ENCODE measurements at regions not wholly inside any gene's neighbourhood (a gene's known extent, or its start where the extent isn't known, plus 50 kb on each side); places are given as distances from the start of the nearest gene placed in this dataset.

DNA sequence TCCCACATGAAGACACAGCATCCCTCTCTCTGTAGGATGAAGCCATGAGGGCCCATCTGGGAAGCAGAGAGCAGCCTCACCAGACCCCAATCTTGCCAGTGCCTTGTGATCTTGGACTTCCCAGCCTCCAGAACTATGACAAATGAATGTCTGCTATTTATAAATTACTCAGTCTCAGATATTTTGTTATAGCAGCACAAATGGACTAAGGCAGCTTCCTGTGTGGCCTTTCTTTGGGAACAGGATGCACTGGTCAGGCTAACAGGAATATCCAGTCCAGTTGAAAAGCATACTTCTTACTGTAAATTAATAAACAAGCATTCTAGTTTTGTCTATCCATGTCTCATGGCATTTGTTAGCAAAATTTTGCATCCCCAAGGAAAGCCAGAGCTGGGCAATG, 134.1 kb upstream of the ETV3 start:
- TF ChIP-seq, protein P1, sequence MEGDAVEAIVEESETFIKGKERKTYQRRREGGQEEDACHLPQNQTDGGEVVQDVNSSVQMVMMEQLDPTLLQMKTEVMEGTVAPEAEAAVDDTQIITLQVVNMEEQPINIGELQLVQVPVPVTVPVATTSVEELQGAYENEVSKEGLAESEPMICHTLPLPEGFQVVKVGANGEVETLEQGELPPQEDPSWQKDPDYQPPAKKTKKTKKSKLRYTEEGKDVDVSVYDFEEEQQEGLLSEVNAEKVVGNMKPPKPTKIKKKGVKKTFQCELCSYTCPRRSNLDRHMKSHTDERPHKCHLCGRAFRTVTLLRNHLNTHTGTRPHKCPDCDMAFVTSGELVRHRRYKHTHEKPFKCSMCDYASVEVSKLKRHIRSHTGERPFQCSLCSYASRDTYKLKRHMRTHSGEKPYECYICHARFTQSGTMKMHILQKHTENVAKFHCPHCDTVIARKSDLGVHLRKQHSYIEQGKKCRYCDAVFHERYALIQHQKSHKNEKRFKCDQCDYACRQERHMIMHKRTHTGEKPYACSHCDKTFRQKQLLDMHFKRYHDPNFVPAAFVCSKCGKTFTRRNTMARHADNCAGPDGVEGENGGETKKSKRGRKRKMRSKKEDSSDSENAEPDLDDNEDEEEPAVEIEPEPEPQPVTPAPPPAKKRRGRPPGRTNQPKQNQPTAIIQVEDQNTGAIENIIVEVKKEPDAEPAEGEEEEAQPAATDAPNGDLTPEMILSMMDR (IDR thresholded peaks at IDR 0.05): no peak
- DNase-seq (no peak), ATAC-seq (no peak)
- Histone ChIP-seq H3K4me1 (no peaks in the 10 kb centered on the region), H3K4me3 (no peak overlapping the region), H3K9me3 (peaks cover 0 to 4% (median 0%) of the 10 kb centered on the region in 11 donors), H3K27me3 (peaks cover 0 to 40% (median 28%) of the 10 kb centered on the region in 7 donors), H3K27ac (no peak overlapping the region), H3K36me3 (no peaks in the 10 kb centered on the region)
- intact Hi-C loops (cut with DNase I): no loop called here

DNA sequence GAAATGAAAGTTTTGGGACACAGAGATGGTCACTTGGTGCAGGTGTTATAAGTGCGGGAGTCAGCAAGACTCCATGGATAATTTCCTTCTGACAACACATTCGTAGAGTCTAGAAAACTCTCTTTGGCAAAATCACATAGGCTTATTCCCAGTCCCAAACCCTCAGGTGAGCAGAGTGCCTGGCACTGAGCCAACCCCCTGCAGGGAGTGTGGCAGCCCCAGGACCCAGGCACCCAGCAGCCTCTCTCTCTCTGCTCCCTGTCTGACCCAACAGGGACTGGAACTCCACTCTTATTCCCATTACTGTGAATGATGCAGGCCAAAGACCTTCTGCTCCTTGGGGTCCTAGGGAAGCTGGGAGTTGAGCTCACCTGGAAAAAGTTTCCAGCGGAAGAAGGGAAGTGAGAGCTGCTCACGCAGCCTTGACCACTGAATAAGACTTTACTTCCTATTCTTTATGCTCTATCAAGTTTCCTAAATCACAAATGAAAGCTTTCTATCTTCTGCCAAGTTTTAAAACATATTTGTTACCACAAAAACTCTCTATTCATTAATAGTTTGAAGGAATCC, 132.6 kb upstream of the ETV3 start:
- intact Hi-C loops (cut with DNase I): no loop called here
- ATAC-seq (no peak), DNase-seq (no peak)
- Histone ChIP-seq H3K27ac (no peak overlapping the region), H3K9me3 (peaks cover 0 to 4% (median 0%) of the 10 kb centered on the region in 11 donors), H3K4me3 (no peak overlapping the region), H3K27me3 (peaks cover 0 to 27% (median 13%) of the 10 kb centered on the region in 7 donors), H3K4me1 (no peaks in the 10 kb centered on the region), H3K36me3 (no peaks in the 10 kb centered on the region)
- 81 to 87% methylated on average over 4 of the region's 4 CpGs for WGBS, 2 donors
- TF ChIP-seq, protein P1 (IDR thresholded peaks at IDR 0.05): no peak

DNA sequence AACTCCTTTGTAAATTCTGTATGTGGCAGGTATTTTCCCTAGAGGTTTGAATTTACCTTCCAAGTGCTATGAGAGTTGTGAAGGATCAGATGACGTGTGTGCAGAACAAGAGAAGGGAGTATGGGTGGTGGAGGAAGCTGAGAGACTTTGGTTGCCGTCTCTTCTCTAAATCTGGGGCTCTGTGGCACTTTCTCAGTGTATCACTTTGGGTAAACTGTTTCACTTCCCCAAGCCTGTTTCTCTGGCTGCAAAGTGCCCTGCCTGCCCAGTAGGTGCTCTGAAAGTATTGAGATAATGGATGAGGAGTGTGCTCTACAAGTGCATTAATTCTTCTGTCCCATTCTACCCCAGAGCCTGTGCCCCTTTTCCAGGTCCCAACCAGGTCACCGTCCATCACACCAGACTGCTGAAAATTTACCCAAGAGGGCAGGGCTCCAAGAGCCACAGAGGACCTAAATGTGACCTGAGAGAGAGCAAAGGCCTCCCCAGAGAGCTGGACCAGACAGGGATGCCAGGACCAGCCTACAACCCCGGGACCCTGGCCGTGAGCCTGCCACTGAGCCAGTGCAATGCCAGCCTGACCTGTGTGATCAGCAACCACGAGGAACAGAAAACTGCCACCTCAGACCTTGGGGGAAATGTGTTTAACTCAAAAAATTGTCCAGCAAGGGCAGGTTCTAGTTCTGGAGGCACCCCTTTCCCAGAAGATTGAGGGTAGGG, 131.6 kb upstream of the ETV3 start:
- ATAC-seq: no peak
- DNase-seq: no peak
- Histone ChIP-seq H3K27me3 (peaks cover 0 to 17% (median 5%) of the 10 kb centered on the region in 7 donors), H3K36me3 (no peaks in the 10 kb centered on the region), H3K4me1 (no peaks in the 10 kb centered on the region), H3K27ac (no peak overlapping the region), H3K9me3 (peaks cover 0 to 4% (median 0%) of the 10 kb centered on the region in 11 donors), H3K4me3 (no peak overlapping the region)
- intact Hi-C loops (cut with DNase I): no loop called here
- WGBS, 2 donors: 60 to 71% methylated on average over 6 of the region's 6 CpGs
- TF ChIP-seq, protein P1 (IDR thresholded peaks at IDR 0.05): no peak

DNA sequence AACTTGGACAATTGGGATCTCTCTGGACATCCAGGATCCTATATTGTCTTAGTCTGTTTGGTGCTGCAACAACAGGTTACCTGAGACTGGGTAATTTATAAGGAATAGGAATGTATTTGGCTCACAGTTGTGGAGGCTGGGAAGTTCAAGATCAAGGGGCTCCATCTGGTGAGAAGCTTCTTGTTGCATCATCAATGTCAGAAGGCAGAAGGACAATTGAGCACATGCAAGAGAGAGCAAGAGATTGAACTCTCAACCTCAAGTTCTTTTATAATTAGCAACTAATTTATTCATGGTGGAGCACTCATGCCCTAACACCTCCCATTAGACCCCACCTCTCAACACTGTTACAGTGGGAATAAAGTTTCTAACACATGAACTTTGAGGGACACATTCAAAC, 124.7 kb upstream of the ETV3 start:
- no peak overlapping the region for H3K4me3 ChIP-seq
- peaks cover 0 to 10% (median 0%) of the 10 kb centered on the region in 11 donors for H3K9me3 ChIP-seq
- peaks cover 0 to 9% (median 0%) of the 10 kb centered on the region in 7 donors for H3K27me3 ChIP-seq
- intact Hi-C loops (cut with DNase I): no loop called here
- no peak overlapping the region for H3K27ac ChIP-seq
- DNase-seq: no peak
- TF ChIP-seq, protein P1 (IDR thresholded peaks at IDR 0.05): no peak
- ATAC-seq: no peak
- no peaks in the 10 kb centered on the region for H3K4me1 ChIP-seq
- H3K36me3 ChIP-seq: no peaks in the 10 kb centered on the region
